ENCODE measurements at regions not wholly inside any gene's neighbourhood (a gene's known extent, or its start where the extent isn't known, plus 50 kb on each side); places are given as distances from the start of the nearest gene placed in this dataset.

DNA sequence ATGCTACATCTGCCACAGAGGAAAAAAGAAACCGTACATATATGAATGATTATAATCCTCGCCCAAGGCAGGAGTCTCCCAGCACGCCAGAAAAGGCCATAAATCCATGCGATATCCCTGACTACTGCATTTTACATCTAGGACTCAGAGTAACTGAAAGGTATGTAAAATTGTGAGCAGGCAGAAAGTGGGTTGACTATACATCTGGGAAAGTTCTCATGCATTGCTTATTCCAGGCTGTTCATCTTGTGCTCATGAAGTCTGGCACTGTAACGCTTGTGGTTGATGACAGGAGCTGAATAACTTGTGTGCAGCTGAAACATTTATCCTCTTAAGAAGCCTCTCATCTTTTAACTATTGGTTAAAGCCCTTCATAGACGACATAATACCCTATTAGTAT lies 193.4 kb upstream of the STEAP4 start:
- Histone ChIP-seq H3K4me1 (no peaks in the 10 kb centered on the region), H3K27me3 (no peaks in the 10 kb centered on the region), H3K27ac (no peak overlapping the region), H3K36me3 (no peaks in the 10 kb centered on the region), H3K4me3 (no peak overlapping the region), H3K9me3 (no peaks in the 10 kb centered on the region)
- TF ChIP-seq POLR2A (IDR thresholded peaks at IDR 0.05) = no peak
- TF ChIP-seq, protein P1, sequence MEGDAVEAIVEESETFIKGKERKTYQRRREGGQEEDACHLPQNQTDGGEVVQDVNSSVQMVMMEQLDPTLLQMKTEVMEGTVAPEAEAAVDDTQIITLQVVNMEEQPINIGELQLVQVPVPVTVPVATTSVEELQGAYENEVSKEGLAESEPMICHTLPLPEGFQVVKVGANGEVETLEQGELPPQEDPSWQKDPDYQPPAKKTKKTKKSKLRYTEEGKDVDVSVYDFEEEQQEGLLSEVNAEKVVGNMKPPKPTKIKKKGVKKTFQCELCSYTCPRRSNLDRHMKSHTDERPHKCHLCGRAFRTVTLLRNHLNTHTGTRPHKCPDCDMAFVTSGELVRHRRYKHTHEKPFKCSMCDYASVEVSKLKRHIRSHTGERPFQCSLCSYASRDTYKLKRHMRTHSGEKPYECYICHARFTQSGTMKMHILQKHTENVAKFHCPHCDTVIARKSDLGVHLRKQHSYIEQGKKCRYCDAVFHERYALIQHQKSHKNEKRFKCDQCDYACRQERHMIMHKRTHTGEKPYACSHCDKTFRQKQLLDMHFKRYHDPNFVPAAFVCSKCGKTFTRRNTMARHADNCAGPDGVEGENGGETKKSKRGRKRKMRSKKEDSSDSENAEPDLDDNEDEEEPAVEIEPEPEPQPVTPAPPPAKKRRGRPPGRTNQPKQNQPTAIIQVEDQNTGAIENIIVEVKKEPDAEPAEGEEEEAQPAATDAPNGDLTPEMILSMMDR (IDR thresholded peaks at IDR 0.05) = no peak
- WGBS, 2 donors = 64 to 73% methylated on average over 6 of the region's 6 CpGs
- no peak for DNase-seq
- intact Hi-C loops (cut with DNase I) = no loop called here

DNA sequence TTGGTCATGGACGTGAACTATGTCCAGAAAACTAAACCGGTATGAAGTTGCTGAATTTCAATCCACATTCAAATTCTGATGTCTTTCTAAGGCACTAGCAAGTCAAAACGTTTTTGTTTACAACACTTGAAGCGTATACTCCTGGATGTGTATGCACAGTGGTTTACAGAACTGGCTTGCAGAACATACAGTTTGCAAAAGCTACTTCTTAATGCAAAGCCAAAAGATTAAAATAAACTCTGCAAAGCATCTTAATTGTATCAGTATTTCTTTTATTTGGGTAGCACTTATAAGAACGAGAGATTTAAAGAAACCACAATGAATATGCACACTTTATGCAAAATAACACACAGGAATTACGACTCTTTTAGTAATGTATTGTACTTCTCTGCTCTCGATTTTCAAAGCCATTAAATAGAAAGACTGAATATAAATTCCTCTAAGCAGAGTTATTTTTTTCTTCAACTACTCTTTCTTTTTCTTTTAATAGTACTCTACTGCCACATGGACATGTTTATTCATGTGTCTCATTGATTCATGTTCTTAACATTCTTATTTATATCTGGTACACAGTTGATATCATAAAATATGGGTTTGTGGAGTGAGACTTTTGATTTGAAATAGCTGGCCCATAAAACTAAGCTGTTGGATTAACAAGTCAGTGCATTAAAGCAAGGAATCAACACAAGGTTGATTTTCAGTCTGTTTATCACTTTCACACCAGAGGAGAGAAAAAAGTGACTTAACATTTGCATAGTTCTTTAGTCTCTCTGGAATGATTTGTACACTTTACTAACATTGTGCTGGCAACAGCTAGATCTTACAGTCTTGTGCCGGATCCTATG lies 189.4 kb upstream of the STEAP4 start:
- TF ChIP-seq, protein P1 (IDR thresholded peaks at IDR 0.05) = no peak
- TF ChIP-seq POLR2A (IDR thresholded peaks at IDR 0.05) = no peak
- Histone ChIP-seq H3K4me3 (no peak overlapping the region), H3K27me3 (no peaks in the 10 kb centered on the region), H3K36me3 (no peaks in the 10 kb centered on the region), H3K4me1 (no peaks in the 10 kb centered on the region), H3K27ac (no peak overlapping the region), H3K9me3 (no peaks in the 10 kb centered on the region)
- 46 to 50% methylated on average over 8 of the region's 8 CpGs for WGBS, 2 donors
- no peak for DNase-seq
- intact Hi-C loops (cut with DNase I) = no loop called here

DNA sequence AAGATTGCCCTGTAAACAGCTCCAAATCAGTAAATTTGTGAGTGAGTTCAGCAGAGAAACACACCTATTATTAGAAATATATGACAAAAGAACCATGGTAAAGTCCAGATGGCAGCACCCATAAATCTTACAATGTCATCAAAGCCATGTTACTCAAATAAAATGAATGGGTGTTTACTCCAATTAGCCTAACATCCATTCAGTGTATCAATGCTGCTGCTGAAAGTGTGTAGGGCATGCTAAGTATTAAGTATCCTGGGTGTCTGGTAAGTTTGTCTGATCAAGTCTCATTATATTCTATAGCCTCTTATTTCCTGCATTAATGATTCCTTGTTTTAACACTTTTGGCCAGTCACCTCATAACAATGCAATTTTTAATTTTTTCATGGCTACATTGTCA lies 185.5 kb upstream of the STEAP4 start:
- Histone ChIP-seq H3K9me3 (no peaks in the 10 kb centered on the region), H3K36me3 (no peaks in the 10 kb centered on the region), H3K27ac (no peak overlapping the region), H3K4me1 (no peaks in the 10 kb centered on the region), H3K4me3 (no peak overlapping the region), H3K27me3 (no peaks in the 10 kb centered on the region)
- intact Hi-C loops (cut with DNase I) = no loop called here
- TF ChIP-seq, protein P1 (IDR thresholded peaks at IDR 0.05) = no peak
- TF ChIP-seq POLR2A (IDR thresholded peaks at IDR 0.05) = no peak
- no peak for DNase-seq

DNA sequence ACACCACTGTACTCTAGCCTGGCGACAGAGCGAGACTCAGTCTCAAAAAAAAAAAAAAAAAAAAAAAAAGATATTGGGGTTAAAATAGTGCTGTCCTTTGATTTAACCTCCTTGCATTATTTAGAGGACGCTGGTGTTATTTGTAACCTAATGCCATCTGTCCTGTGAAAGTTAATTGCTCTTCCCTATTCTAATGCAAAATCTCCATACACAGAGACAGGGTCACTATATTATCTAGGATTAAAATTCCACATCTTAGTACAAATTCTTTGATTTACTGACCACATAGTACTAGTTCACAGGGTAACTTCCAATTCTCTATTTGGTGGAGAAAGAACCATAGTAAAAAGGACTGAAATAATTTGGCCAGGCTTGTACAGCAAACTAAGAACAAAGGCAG lies 184.2 kb upstream of the STEAP4 start:
- no peaks in the 10 kb centered on the region for H3K27me3 ChIP-seq
- intact Hi-C loops (cut with DNase I) = no loop called here
- WGBS, 2 donors = 40 to 58% methylated on average over 1 to 2 of the region's 3 CpGs
- TF ChIP-seq, protein P1 (IDR thresholded peaks at IDR 0.05) = no peak
- TF ChIP-seq POLR2A (IDR thresholded peaks at IDR 0.05) = no peak
- no peak overlapping the region for H3K27ac ChIP-seq
- no peaks in the 10 kb centered on the region for H3K4me1 ChIP-seq
- no peak for DNase-seq
- H3K9me3 ChIP-seq = no peaks in the 10 kb centered on the region
- H3K4me3 ChIP-seq = no peak overlapping the region
- no peaks in the 10 kb centered on the region for H3K36me3 ChIP-seq

DNA sequence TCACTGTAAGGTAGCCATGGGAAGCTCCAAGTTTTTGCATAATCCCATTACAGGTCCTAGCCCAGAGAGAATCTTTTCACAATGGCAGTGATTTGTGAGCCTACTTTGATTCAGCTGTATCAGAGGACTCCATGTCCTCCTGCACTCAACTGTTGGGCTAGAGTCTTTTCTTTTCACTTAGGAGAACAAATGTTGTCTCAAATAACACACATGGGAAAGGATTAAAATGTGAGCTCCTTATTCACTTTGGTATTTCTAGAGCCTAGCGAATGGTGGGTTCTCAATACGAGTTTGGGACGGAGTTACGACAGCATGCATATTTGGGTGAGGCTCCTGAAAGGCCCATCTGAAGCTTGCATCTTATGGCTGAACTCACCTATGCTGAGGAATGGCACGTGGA lies 183.5 kb upstream of the STEAP4 start:
- no peak overlapping the region for H3K27ac ChIP-seq
- no peaks in the 10 kb centered on the region for H3K27me3 ChIP-seq
- 80 to 86% methylated on average over 5 of the region's 5 CpGs for WGBS, 2 donors
- intact Hi-C loops (cut with DNase I) = no loop called here
- H3K4me1 ChIP-seq = no peaks in the 10 kb centered on the region
- no peaks in the 10 kb centered on the region for H3K9me3 ChIP-seq
- no peak overlapping the region for H3K4me3 ChIP-seq
- no peaks in the 10 kb centered on the region for H3K36me3 ChIP-seq
- no peak for DNase-seq
- TF ChIP-seq, protein P1 (IDR thresholded peaks at IDR 0.05) = no peak
- no peak for TF ChIP-seq POLR2A (IDR thresholded peaks at IDR 0.05)

All from esophagus squamous epithelium (tissue), 5 donors.